CD1c-positive myeloid dendritic cell (primary cell): ENCODE measurements at regions not wholly inside any gene's neighbourhood (a gene's known extent, or its start where the extent isn't known, plus 50 kb on each side); places are given as distances from the start of the nearest gene placed in this dataset.

Experiments
- DNase-seq: peaks from one replicate; pipeline ENCODE4 v3.0.0-alpha.2; 2016; ENCODE audit errors: extremely low spot score

DNA sequence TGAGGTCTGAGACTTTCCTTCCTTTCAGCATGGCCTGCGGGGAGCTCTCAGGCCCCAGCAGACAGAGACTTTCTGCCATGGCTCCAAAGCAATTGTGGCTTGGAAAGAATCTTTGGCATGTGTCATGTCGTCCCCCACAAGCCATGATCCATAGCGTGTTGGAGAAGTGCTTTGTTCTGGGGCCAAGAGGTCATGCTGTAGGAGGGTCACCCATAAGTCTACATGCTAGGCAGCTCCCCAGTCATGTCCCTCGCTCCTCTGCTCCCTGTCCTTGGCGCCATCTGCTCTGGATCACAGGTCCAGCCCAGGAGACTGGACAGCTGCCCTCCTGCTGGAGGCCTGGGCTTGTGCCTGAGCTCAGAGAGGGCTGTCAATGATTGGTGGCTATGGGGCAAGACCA is 78.8 kb upstream of the LCLAT1 start:
- no peak for DNase-seq

GRCh38 chr2:30371028-30371689 is 75.9 kb upstream of the LCLAT1 start:
- no peak for DNase-seq

DNA sequence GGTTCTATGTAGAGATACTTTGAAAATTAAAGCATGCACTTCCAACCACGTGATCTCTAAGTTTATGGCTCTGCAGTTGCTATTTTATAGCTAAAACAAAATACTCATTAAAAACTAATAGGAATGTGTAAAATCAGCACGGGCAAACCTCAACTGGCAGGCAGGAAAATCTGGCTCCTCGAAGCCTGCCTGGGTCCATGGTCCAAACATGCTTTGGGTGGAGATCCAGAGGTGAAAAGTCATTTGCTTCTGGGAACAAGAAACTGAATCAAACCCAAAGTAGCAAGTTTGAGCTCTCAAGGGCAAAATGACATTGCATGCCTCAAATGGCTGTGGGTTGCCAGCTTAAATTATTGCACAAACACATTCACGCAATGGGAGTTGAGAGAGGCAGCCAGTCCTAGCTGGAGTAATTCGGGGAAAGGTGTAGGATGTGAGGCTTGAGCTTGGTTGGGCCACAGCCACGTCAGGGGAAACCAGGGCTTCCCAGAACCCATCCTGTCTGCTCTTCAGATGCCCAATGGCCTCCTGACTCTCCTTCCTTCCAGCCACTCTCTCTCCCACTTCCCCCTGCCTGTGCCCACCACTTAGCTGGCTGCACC is 75.2 kb upstream of the LCLAT1 start:
- no peak for DNase-seq

- DNase-seq = no peak
Measured at GRCh38 chr2:30372826-30373225, 74.2 kb upstream of the LCLAT1 start.

DNA sequence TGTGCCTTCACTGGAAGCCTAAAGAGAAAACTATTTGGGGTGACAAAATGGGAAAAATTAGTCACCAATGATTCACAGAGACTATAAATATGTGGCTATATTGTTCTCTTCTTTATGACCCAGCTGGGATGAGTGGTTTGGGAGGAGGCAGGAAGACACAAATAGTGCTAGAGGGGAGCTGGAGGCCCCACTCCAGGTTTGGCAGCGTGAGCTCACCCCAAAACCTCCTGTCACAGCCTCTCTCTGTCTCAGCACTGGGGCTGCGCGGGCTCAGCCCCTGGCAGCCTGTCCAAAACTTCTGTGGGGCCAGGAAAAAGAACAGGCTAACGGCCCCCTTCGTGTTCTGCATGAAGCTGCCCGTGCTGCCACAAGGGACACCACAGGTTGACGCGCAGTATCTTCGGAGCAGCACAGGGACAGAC is 73.2 kb upstream of the LCLAT1 start:
- no peak for DNase-seq

DNA sequence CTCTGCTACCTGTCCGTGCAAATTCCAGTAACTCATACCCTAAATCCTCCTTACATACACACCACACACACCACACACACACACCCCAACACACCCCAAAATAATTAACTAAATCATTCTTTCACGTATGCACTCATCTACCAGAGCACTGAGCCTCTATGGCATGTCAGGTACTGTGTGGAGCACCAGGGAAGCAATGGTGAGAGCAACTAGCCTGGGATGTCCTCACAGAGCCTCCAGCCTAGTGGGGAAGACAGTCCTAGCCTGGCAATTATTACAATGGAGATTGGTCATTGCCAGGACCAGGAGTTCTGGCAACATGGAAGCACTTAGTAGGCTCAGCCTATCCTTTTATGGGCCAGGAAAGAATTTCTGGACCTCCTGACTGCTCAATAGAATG is 72.7 kb upstream of the LCLAT1 start:
- no peak for DNase-seq

DNA sequence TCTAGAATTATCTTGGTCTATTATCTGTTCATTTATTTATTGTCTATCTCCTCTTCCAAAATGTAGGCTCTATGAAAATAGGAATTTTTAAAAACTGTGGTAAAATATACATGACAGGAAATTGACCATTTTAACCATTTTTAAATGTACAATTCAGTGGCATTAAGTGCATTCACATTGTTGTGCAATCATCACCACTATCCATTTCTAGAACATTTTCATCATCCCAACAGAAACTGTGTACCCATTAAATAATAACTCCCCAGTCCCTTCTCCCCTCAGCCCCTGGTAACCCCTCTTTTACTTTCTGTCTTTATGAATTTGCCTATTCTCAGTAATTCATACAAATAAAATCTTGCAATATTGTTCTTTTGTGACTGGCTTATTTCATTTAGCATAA is 71.1 kb upstream of the LCLAT1 start:
- DNase-seq = no peak

DNA sequence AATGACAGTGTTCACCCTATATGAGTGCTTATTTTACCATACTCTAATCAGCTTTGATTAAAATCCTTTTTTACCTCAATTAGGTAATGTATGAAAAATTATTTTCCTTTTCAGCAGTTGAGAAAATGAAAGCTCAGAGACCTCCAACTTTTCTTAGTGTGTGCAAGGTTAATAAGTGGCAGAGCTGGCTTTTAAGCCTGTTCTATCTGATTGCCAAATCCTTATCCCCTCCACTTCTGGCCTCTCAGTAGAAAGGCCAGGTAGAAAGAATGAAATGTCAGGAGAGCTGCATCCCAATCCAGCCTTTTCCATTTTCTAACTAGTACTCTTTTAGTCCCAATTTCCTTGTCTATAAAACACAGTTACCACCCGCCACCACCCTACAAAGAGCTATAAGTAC is 67.6 kb upstream of the LCLAT1 start:
- DNase-seq = no peak

- DNase-seq = no peak
Measured at GRCh38 chr2:30380824-30381223, 66.2 kb upstream of the LCLAT1 start.

- no peak for DNase-seq
Measured at GRCh38 chr2:30382162-30382783, 64.8 kb upstream of the LCLAT1 start.

DNA sequence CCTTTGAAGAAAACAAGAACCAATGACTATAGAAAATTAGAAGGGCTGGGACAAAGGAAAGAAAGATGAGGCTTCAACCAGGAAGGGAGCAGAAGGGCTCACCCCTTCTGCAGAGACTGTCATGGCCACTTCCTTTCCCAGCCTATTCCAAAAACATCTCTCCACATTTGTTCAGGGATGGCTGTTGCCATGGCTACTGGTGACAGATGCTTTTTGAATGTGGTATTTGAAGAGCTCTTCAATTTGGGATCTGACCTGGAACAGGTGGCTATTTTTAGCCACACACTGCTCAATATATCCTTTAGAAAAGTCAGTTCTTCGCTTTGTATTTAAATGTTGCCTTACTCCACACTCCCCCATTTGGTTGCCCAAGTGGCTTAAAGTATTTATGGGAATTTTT is 64.1 kb upstream of the LCLAT1 start:
- DNase-seq = no peak

- DNase-seq = no peak
Measured at GRCh38 chr2:30385327-30385726, 61.7 kb upstream of the LCLAT1 start.

DNA sequence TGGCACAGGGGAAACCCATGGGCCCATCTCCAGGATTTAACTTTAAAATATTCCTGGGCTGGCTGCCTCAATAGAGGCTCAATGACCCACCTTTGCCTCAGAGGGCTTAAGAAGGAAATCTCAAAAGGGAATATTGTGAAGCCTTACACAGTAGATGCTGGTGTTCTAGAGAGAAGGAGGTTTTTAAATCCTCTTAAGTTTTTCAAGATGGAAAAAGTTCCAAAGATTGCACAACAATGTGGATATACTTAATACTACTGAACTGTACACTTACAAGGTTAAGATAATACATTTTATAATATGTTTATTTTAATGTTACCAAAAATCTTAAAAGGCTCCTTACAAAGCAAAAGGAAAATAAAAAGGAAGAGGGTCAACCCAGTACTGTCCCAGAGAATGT is 54.9 kb upstream of the LCLAT1 start:
- DNase-seq = no peak

- no peak for DNase-seq
Measured at GRCh38 chr2:30393510-30393909, 53.5 kb upstream of the LCLAT1 start.

GRCh38 chr2:30394096-30394495 is 53.0 kb upstream of the LCLAT1 start:
- DNase-seq = no peak

DNA sequence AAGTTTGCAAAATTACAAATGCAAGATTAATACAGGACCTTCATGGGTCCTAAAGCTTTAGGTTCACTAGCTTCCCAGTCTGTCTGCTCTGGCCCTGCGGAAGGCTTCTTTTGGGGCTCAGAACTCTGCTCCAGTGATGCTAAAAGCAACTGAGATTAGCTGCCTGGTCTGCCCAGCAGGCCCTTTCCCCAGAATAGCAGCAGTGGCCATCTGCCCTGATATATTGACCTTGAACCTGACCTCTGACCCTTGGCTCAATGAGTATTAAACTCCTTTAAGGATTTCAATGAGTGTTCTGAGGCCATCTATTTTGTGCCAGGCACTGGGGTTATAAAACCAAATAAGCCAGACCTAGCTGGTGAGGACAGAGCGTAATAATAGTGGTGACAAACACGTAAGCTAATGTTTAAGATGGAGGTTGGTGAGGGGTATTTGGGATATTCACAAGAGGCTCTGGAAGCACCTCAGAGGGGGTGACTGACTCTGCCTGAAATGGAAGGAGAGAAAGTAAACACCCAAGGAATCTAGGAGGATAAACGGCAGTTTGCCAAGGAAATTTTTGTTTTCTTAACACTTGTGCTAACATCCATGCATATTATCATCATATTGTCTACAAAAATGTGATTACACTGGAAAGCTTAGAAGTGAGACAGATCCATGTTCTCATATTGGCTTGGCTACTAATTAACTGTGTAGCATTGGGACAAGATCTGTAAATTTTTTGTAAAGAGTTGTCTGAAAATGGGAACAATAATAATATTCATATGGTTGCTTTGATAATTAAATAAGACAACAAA is 50.4 kb upstream of the LCLAT1 start:
- no peak for DNase-seq
